Loucy (cell line): ENCODE measurements at regions not wholly inside any gene's neighbourhood (a gene's known extent, or its start where the extent isn't known, plus 50 kb on each side); places are given as distances from the start of the nearest gene placed in this dataset.

ENCODE experiments used
- EZH2phosphoT487 ChIP-seq: fragments of 200-600 bp; IDR thresholded peaks from 2 replicates; pipeline ENCODE4 v1.6.1; 2018; ENCODE audit warnings: antibody characterized with exemption, mild to moderate bottlenecking, moderate library complexity, borderline replicate concordance
- TF ChIP-seq, protein P1 (sequence below): fragments of 200-600 bp; sonication (generic); conservative IDR thresholded peaks from 2 replicates; pipeline ENCODE4 v1.5.1; 2014; ENCODE audit warnings: mild to moderate bottlenecking, antibody characterized with exemption, low read length

DNA sequence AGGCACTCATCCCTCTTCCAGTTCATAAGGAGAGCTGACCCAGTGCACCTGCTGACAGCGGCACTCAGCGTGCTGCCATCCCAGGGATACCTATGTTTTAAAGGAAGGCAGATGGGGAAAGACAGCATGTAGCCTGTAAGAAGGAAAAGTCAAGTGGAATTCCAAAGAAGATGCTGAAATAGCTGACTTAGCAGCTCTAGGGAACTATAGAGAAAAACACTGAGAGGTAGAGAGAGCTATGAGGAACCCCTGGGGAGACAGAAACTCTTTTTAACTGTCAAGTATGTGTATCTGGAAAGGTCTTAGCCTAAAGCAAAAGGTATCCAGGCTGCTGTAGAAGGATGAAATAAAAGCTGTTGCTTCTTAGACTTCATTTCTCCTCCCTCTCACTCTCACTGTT lies 113.4 kb upstream of the BCL6 start:
- TF ChIP-seq, protein P1, sequence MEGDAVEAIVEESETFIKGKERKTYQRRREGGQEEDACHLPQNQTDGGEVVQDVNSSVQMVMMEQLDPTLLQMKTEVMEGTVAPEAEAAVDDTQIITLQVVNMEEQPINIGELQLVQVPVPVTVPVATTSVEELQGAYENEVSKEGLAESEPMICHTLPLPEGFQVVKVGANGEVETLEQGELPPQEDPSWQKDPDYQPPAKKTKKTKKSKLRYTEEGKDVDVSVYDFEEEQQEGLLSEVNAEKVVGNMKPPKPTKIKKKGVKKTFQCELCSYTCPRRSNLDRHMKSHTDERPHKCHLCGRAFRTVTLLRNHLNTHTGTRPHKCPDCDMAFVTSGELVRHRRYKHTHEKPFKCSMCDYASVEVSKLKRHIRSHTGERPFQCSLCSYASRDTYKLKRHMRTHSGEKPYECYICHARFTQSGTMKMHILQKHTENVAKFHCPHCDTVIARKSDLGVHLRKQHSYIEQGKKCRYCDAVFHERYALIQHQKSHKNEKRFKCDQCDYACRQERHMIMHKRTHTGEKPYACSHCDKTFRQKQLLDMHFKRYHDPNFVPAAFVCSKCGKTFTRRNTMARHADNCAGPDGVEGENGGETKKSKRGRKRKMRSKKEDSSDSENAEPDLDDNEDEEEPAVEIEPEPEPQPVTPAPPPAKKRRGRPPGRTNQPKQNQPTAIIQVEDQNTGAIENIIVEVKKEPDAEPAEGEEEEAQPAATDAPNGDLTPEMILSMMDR = no peak
- no peak for TF ChIP-seq EZH2phosphoT487
